ENCODE measurements at regions not wholly inside any gene's neighbourhood (a gene's known extent, or its start where the extent isn't known, plus 50 kb on each side); places are given as distances from the start of the nearest gene placed in this dataset.

DNA sequence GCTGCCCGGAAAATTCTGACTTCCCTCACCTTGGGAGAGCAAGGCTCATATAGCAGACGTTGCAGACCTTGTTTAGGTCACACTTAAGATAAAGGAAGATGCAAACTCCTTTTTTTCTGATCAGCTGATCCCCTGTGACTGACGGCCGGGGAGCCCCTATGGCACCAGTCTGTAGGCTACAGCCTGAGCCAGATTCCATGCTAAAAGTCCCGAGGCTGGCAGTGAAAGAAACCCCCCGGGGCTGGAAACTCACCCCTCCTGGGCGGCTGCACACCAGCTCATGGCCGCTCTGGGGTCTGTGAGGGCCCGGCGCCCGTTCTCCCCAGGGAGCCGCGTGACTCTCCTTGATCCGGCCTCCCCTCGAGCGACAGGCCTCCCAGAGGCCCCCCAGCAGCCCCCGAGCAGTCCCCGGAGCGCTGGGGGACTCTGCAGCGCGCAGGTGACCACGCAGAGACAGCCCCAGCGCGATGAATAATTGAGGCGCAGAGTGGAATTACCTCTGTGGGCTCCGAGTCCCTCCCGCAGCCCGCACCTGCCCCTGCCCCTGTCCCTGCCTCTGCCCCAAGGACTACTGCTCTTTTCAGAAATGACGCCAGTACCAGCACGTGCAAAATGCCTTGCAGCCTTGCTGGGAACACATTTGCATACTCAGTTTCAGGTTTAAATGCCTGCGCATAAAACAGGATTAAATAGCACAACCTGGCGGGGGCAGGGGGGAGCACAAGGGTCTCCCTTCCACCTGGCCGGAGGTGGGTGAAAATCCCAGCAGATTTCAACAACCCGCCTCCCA lies 62.6 kb upstream of the CLDN14 start:
- FAIRE-seq = no peak
- Histone ChIP-seq H3K27ac (ENCODE audit: extremely low read length, insufficient read depth, low read length) (no peak overlapping the region), H4K20me1 (ENCODE audit: insufficient read depth, low read length) (no peaks in the 10 kb centered on the region), H3K9me3 (ENCODE audit: low read length) (no peaks in the 10 kb centered on the region), H3K27me3 (ENCODE audit: control insufficient read depth in 1 of 2, insufficient read depth in 2 of 2, low read length in 2 of 2) (peaks cover 2 to 8% of the 10 kb centered on the region in 2 experiments; a peak in 2 of 5 replicates), H2AFZ (ENCODE audit: low read length) (no peak overlapping the region), H3K4me2 (ENCODE audit: low read depth, low read length) (no peak overlapping the region), H3K9ac (ENCODE audit: insufficient read depth, low read depth, low read length) (no peak overlapping the region), H3K4me1 (ENCODE audit: insufficient read depth, low read length) (peaks cover 21% of the 10 kb centered on the region), H3K36me3 (replicated peaks in 1 of 2; ENCODE audit: control insufficient read depth in 1 of 2, insufficient read depth in 2 of 2, low read length in 2 of 2) (no peaks in the 10 kb centered on the region), H3K79me2 (ENCODE audit: insufficient read depth, low read length) (no peaks in the 10 kb centered on the region), H3K4me3 (replicated peaks in 1 of 3; ENCODE audit: insufficient read depth in 1 of 3, low read depth in 2 of 3, low read length in 3 of 3) (no peak overlapping the region)
- ChIA-PET CTCF (ENCODE audit: low intra/inter-chr PET ratio, low total read pairs) (no interaction called here), POLR2A (no interaction called here)
- 41% methylated on average over 30 of the region's 34 CpGs for WGBS (ENCODE audit: low lambda C conversion rate)
- DNase-seq (ENCODE audit: low spot score) = no peak
- intact Hi-C loops (cut with micrococcal nuclease; ENCODE audit: unreplicated experiment) = loop anchor here (1.0 kb wide), 1 partner anchor 38 kb away; no protein-coding TSS in a partner anchor
- TF ChIP-seq ZBTB7B (CRISPR knock-in tag; IDR thresholded peaks at IDR 0.05) (no peak), ZNF326 (CRISPR knock-in tag; IDR thresholded peaks at IDR 0.05; ENCODE audit: borderline replicate concordance) (no peak), NPAS2 (CRISPR knock-in tag; IDR thresholded peaks at IDR 0.05; ENCODE audit: borderline replicate concordance) (no peak), ZNF768 (CRISPR knock-in tag; IDR thresholded peaks at IDR 0.05) (no peak), ZNF781 (CRISPR knock-in tag; IDR thresholded peaks at IDR 0.05; ENCODE audit: borderline replicate concordance, not compliant biosample characterization) (no peak)
- TF ChIP-seq, protein P1, sequence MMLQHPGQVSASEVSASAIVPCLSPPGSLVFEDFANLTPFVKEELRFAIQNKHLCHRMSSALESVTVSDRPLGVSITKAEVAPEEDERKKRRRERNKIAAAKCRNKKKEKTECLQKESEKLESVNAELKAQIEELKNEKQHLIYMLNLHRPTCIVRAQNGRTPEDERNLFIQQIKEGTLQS (CRISPR knock-in tag; IDR thresholded peaks at IDR 0.05) = no peak
- ATAC-seq = no peak
- in situ Hi-C loops (cut with HindIII; ENCODE audit: extremely low pct_ligation_motif_present, low pct_unique_long_range_greater_than_20kb) = no loop called here
- BruUV-seq (replicated peaks) = no TSS peak

DNA sequence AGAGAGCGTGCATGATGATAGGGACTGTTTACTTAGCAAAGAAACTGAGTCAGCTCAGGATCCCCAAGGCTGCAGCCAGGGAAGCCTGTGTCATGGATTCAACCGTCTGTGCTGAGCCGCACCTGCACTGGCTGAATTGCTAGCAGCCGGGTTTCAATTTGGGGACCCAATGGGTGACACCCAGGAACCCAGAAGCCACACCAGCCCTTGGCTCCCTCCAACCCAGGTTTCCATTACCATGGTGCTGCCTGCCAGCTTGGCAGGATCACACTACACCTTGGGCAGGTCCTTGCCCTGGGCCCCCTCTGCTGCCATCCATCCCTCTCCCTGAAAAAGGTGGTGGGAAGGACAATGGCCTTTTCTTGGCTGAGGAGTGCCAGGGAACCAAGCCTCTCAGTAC lies 64.0 kb upstream of the CLDN14 start:
- no peak for FAIRE-seq
- H3K9me3 ChIP-seq (ENCODE audit: low read length) = no peaks in the 10 kb centered on the region
- no peaks in the 10 kb centered on the region for H3K36me3 ChIP-seq (replicated peaks in 1 of 2; ENCODE audit: control insufficient read depth in 1 of 2, insufficient read depth in 2 of 2, low read length in 2 of 2)
- peaks cover 4 to 11% of the 10 kb centered on the region in 2 experiments; a peak in 4 of 5 replicates for H3K27me3 ChIP-seq (ENCODE audit: control insufficient read depth in 1 of 2, insufficient read depth in 2 of 2, low read length in 2 of 2)
- ChIA-PET CTCF (ENCODE audit: low intra/inter-chr PET ratio, low total read pairs) (no interaction called here), POLR2A (no interaction called here)
- no peaks in the 10 kb centered on the region for H3K79me2 ChIP-seq (ENCODE audit: insufficient read depth, low read length)
- H3K4me2 ChIP-seq (ENCODE audit: low read depth, low read length) = no peak overlapping the region
- H4K20me1 ChIP-seq (ENCODE audit: insufficient read depth, low read length) = no peaks in the 10 kb centered on the region
- no peak overlapping the region for H3K27ac ChIP-seq (ENCODE audit: extremely low read length, insufficient read depth, low read length)
- WGBS (ENCODE audit: low lambda C conversion rate) = 55% methylated on average over 3 of the region's 4 CpGs
- intact Hi-C loops (cut with micrococcal nuclease; ENCODE audit: unreplicated experiment) = no loop called here
- no TSS peak for BruUV-seq (replicated peaks)
- H2AFZ ChIP-seq (ENCODE audit: low read length) = no peak overlapping the region
- no peak for ATAC-seq
- no peak for DNase-seq (ENCODE audit: low spot score)
- H3K9ac ChIP-seq (ENCODE audit: insufficient read depth, low read depth, low read length) = no peak overlapping the region
- peaks cover 21% of the 10 kb centered on the region for H3K4me1 ChIP-seq (ENCODE audit: insufficient read depth, low read length)
- in situ Hi-C loops (cut with HindIII; ENCODE audit: extremely low pct_ligation_motif_present, low pct_unique_long_range_greater_than_20kb) = no loop called here
- no peak overlapping the region for H3K4me3 ChIP-seq (replicated peaks in 1 of 3; ENCODE audit: insufficient read depth in 1 of 3, low read depth in 2 of 3, low read length in 3 of 3)
- TF ChIP-seq, protein P2, sequence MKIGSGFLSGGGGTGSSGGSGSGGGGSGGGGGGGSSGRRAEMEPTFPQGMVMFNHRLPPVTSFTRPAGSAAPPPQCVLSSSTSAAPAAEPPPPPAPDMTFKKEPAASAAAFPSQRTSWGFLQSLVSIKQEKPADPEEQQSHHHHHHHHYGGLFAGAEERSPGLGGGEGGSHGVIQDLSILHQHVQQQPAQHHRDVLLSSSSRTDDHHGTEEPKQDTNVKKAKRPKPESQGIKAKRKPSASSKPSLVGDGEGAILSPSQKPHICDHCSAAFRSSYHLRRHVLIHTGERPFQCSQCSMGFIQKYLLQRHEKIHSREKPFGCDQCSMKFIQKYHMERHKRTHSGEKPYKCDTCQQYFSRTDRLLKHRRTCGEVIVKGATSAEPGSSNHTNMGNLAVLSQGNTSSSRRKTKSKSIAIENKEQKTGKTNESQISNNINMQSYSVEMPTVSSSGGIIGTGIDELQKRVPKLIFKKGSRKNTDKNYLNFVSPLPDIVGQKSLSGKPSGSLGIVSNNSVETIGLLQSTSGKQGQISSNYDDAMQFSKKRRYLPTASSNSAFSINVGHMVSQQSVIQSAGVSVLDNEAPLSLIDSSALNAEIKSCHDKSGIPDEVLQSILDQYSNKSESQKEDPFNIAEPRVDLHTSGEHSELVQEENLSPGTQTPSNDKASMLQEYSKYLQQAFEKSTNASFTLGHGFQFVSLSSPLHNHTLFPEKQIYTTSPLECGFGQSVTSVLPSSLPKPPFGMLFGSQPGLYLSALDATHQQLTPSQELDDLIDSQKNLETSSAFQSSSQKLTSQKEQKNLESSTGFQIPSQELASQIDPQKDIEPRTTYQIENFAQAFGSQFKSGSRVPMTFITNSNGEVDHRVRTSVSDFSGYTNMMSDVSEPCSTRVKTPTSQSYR (CRISPR knock-in tag; IDR thresholded peaks at IDR 0.05; ENCODE audit: borderline replicate concordance) = no peak
- TF ChIP-seq, protein P3, sequence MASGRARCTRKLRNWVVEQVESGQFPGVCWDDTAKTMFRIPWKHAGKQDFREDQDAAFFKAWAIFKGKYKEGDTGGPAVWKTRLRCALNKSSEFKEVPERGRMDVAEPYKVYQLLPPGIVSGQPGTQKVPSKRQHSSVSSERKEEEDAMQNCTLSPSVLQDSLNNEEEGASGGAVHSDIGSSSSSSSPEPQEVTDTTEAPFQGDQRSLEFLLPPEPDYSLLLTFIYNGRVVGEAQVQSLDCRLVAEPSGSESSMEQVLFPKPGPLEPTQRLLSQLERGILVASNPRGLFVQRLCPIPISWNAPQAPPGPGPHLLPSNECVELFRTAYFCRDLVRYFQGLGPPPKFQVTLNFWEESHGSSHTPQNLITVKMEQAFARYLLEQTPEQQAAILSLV (CRISPR knock-in tag; IDR thresholded peaks at IDR 0.05; ENCODE audit: borderline replicate concordance) = no peak
- no peak for TF ChIP-seq PHF20 (CRISPR knock-in tag; IDR thresholded peaks at IDR 0.05)

Measured in HepG2 (cell line).